GM10266 (cell line): ENCODE measurements at regions not wholly inside any gene's neighbourhood (a gene's known extent, or its start where the extent isn't known, plus 50 kb on each side); places are given as distances from the start of the nearest gene placed in this dataset.

Source experiments
- DNase-seq: peaks from one replicate; pipeline ENCODE4 v3.0.0; 2012; ENCODE audit errors: extremely low spot score
- TF ChIP-seq, protein P1 (sequence below): IDR thresholded peaks from 2 replicates; pipeline ENCODE4 v1.5.1; 2012; ENCODE audit warnings: mild to moderate bottlenecking, low read depth; ENCODE audit not compliant: control insufficient read depth, insufficient read depth; ENCODE audit errors: missing control alignments

DNA sequence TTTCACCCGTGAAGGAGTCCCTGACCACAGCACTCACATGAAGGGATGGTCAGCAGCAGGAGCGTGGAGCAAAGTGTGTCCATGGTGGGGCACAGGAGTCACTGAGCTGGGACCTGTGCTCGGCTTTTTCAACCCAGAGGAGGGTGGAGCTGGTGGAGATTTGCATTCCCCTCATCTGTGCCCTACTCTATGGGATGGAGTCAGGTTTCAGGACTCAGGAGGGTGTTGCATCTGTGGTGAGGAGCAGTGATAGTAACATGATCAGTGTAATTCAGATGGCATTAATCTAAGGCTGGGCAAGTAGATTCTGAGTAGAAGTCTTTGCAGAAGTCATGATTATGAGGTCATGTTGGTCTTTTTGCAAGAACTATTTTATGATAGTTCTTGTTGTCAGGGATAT lies 511.9 kb downstream of the TMEM121 start:
- TF ChIP-seq, protein P1, sequence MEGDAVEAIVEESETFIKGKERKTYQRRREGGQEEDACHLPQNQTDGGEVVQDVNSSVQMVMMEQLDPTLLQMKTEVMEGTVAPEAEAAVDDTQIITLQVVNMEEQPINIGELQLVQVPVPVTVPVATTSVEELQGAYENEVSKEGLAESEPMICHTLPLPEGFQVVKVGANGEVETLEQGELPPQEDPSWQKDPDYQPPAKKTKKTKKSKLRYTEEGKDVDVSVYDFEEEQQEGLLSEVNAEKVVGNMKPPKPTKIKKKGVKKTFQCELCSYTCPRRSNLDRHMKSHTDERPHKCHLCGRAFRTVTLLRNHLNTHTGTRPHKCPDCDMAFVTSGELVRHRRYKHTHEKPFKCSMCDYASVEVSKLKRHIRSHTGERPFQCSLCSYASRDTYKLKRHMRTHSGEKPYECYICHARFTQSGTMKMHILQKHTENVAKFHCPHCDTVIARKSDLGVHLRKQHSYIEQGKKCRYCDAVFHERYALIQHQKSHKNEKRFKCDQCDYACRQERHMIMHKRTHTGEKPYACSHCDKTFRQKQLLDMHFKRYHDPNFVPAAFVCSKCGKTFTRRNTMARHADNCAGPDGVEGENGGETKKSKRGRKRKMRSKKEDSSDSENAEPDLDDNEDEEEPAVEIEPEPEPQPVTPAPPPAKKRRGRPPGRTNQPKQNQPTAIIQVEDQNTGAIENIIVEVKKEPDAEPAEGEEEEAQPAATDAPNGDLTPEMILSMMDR = no peak
- DNase-seq = no peak

DNA sequence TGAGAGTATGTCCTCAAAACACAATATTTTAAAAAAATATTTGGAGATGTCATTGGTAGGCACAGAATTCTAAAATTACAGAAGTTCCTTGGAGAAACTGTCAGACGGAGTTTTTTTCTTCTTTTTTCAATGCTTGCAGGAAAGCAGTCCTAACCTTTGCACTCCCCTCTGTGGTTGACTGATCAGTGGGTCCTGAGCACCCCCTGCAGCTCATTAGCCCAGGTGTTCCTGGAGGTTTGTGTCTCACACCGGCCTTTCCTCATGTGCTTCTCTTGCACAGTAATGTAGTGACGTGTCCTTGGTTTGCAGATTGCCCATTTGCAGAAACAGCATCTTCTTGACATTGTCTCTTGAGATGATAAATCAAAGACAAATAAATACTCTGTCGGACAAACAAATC lies 513.0 kb downstream of the TMEM121 start:
- TF ChIP-seq, protein P1 = peak; percentile 31
- DNase-seq = peak; percentile 7

GRCh38 chr14:106044515-106044914 lies 518.1 kb downstream of the TMEM121 start:
- TF ChIP-seq, protein P1 = no peak
- DNase-seq = peak; percentile 8

GRCh38 chr14:106044949-106045596 lies 518.7 kb downstream of the TMEM121 start:
- DNase-seq = peak; percentile 21
- TF ChIP-seq, protein P1 = peak; percentile 74

- TF ChIP-seq, protein P1 = no peak
Measured at GRCh38 chr14:106051796-106052195, 525.4 kb downstream of the TMEM121 start.

GRCh38 chr14:106055289-106055688 lies 528.9 kb downstream of the TMEM121 start:
- no peak for DNase-seq
- TF ChIP-seq, protein P1 = no peak

More at GRCh38 chr14:106051796-106052195, 525.4 kb downstream of the TMEM121 start:
- no peak for DNase-seq

DNA sequence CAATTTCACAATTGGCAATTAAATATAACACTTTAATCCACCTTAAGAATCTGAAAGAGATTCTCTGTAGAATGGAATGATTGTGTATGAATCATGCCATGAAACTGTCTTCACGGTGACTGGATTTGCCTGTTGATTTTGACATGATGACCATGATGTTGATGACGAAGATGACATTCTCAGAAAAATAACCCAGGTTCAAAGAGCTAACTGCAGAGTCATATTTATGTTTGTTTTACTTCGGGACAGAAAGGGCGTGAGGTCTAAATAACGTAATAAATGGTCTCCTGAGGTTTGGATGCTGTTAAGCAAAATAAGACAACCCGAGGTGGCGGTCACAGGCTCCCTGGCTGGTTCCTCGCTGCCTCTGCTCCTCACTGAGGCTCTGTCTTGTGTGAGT lies 532.0 kb downstream of the TMEM121 start:
- TF ChIP-seq, protein P1 = no peak
- DNase-seq = no peak
